ENCODE measurements at regions not wholly inside any gene's neighbourhood (a gene's known extent, or its start where the extent isn't known, plus 50 kb on each side); places are given as distances from the start of the nearest gene placed in this dataset.

GRCh38 chr15:39200586-39200985 is 380.3 kb upstream of the THBS1 start:
- H3K9me3 Mint-ChIP-seq: no peaks in the 10 kb centered on the region
- H3K4me3 Mint-ChIP-seq: no peak overlapping the region
- no peak for ATAC-seq (replicated peaks)
- DNase-seq: no peak
- peaks cover 21 to 34% of the 10 kb centered on the region in 2 donors for H3K27me3 Mint-ChIP-seq
- H3K36me3 Mint-ChIP-seq (ENCODE audit: insufficient read depth): no peaks in the 10 kb centered on the region
- no peaks in the 10 kb centered on the region for H3K4me1 Mint-ChIP-seq (ENCODE audit: low read depth in 2 of 2)
- no peak overlapping the region for H3K27ac Mint-ChIP-seq

DNA sequence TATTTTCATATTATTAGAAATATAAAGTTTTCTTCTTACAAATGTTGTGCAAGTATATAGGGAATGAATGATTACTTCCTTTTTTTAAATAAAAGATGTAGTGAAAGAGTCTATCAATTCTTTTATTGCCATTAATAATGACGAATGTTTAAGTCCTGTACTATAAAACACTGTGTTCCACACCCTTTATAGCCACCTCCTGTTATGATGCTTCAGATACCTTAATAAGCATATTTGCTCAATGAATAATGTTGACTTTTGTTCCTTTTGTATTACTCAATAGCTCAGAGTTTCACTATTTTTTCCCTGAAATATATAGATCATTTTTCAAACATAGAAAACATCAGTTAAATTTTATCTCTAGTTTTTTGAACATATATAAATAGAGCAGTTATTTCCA is 378.2 kb upstream of the THBS1 start:
- no peaks in the 10 kb centered on the region for H3K4me1 Mint-ChIP-seq (ENCODE audit: low read depth in 2 of 2)
- no peak overlapping the region for H3K4me3 Mint-ChIP-seq

DNA sequence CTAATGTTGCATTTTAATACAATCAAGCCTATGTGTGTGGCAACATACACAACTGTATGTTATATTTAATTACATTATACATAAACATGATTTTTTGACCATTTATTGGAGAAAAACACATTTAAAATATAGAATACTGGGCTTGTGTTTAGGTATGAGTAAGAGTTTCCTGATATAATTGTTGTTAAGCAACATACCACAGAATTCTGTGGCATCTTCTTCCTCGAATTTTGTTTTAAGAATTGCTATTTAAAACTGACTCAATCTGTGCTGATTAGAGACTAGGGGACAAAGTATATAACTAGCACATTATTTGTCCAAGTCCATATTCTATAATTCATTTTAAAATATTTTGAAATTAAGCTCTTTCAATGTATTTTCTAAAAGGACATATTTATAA is 376.8 kb upstream of the THBS1 start:
- no peak overlapping the region for H3K4me3 Mint-ChIP-seq
- H3K27me3 Mint-ChIP-seq: peaks cover 26 to 28% of the 10 kb centered on the region in 2 donors
- no peak overlapping the region for H3K27ac Mint-ChIP-seq
- H3K36me3 Mint-ChIP-seq (ENCODE audit: insufficient read depth): no peaks in the 10 kb centered on the region
- H3K9me3 Mint-ChIP-seq: no peaks in the 10 kb centered on the region
- no peaks in the 10 kb centered on the region for H3K4me1 Mint-ChIP-seq (ENCODE audit: low read depth in 2 of 2)
- DNase-seq (no peak), ATAC-seq (replicated peaks) (no peak)

More for the DNA sequence above, 378.2 kb upstream of the THBS1 start:
- Mint-ChIP-seq H3K36me3 (ENCODE audit: insufficient read depth) (no peaks in the 10 kb centered on the region), H3K9me3 (no peaks in the 10 kb centered on the region), H3K27ac (no peak overlapping the region), H3K27me3 (peaks cover 28 to 32% of the 10 kb centered on the region in 2 donors)
- DNase-seq (no peak), ATAC-seq (replicated peaks) (no peak)

GRCh38 chr15:39205081-39205480 is 375.8 kb upstream of the THBS1 start:
- H3K4me3 Mint-ChIP-seq: no peak overlapping the region
- DNase-seq (no peak), ATAC-seq (replicated peaks) (no peak)
- H3K27ac Mint-ChIP-seq: no peak overlapping the region
- peaks cover 19 to 28% of the 10 kb centered on the region in 2 donors for H3K27me3 Mint-ChIP-seq
- H3K36me3 Mint-ChIP-seq (ENCODE audit: insufficient read depth): no peaks in the 10 kb centered on the region
- H3K4me1 Mint-ChIP-seq (ENCODE audit: low read depth in 2 of 2): no peaks in the 10 kb centered on the region
- no peaks in the 10 kb centered on the region for H3K9me3 Mint-ChIP-seq

GRCh38 chr15:39205506-39206371 is 375.1 kb upstream of the THBS1 start:
- H3K4me1 Mint-ChIP-seq (ENCODE audit: low read depth in 2 of 2): no peaks in the 10 kb centered on the region
- H3K36me3 Mint-ChIP-seq (ENCODE audit: insufficient read depth): no peaks in the 10 kb centered on the region
- H3K27me3 Mint-ChIP-seq: peaks cover 19 to 28% of the 10 kb centered on the region in 2 donors
- H3K4me3 Mint-ChIP-seq: no peak overlapping the region
- H3K9me3 Mint-ChIP-seq: no peaks in the 10 kb centered on the region
- ATAC-seq (replicated peaks): no peak
- no peak overlapping the region for H3K27ac Mint-ChIP-seq
- no peak for DNase-seq

- DNase-seq (no peak), ATAC-seq (replicated peaks) (no peak)
- Mint-ChIP-seq H3K27me3 (peaks cover 32 to 35% of the 10 kb centered on the region in 2 donors), H3K36me3 (ENCODE audit: insufficient read depth) (no peaks in the 10 kb centered on the region), H3K9me3 (peaks cover 0 to 4% of the 10 kb centered on the region in 2 donors), H3K4me1 (ENCODE audit: low read depth in 2 of 2) (no peaks in the 10 kb centered on the region), H3K27ac (no peak overlapping the region), H3K4me3 (no peak overlapping the region)
Observed at GRCh38 chr15:39207532-39208115, 373.3 kb upstream of the THBS1 start.

GRCh38 chr15:39208187-39208586 is 372.7 kb upstream of the THBS1 start:
- Mint-ChIP-seq H3K36me3 (ENCODE audit: insufficient read depth) (no peaks in the 10 kb centered on the region), H3K27me3 (peaks cover 36 to 37% of the 10 kb centered on the region in 2 donors), H3K4me3 (no peak overlapping the region), H3K4me1 (ENCODE audit: low read depth in 2 of 2) (no peaks in the 10 kb centered on the region), H3K27ac (no peak overlapping the region), H3K9me3 (peaks cover 0 to 4% of the 10 kb centered on the region in 2 donors)
- DNase-seq: no peak
- ATAC-seq (replicated peaks): no peak

- DNase-seq (no peak), ATAC-seq (replicated peaks) (no peak)
- Mint-ChIP-seq H3K27me3 (peaks cover 32 to 44% of the 10 kb centered on the region in 2 donors), H3K27ac (no peak overlapping the region), H3K36me3 (ENCODE audit: insufficient read depth) (no peaks in the 10 kb centered on the region), H3K4me3 (no peak overlapping the region), H3K9me3 (peaks cover 0 to 4% of the 10 kb centered on the region in 2 donors), H3K4me1 (ENCODE audit: low read depth in 2 of 2) (no peaks in the 10 kb centered on the region)
Observed at GRCh38 chr15:39209548-39210211, 371.2 kb upstream of the THBS1 start.

DNA sequence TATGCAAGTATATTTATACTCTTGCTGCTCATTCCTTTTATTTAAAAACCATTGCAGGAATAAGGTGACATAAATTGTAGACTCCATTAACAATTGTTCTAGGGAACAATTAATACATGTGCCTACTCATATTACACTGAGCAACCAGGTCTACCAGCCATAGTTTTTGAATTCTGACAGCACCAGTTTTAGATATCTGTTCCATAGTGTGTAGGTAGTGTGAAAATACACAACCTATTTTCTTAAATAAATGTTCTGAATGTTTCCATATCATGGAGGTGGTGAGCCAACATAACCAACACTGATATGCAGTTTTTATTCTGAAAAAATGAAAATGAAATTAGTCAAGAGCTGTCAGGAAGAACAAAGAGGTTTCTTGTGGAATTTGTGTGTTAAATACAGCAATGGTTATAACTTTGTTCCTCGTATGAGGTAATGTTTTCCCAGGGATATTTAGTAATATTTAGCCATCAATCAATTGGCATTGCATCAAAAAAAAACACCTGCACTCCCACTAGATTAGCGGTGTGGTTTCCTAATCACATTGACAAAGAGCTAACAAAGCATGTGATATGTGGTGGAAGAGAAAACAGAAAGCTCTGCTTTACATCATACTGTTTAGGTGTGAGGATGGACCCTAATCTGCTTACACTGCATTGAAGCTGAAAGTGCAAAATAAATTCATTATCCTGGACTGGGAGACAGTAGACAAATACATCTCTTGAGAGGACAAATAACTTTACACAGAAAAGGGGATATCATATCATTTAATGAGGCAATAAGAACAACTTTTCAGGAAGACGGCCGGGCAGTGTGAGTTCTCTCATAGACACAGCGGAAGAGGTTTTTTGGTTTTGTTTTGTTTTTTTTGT is 369.5 kb upstream of the THBS1 start:
- no peaks in the 10 kb centered on the region for H3K4me1 Mint-ChIP-seq (ENCODE audit: low read depth in 2 of 2)
- H3K9me3 Mint-ChIP-seq: peaks cover 0 to 4% of the 10 kb centered on the region in 2 donors
- DNase-seq: no peak
- no peaks in the 10 kb centered on the region for H3K36me3 Mint-ChIP-seq (ENCODE audit: insufficient read depth)
- peaks cover 27 to 35% of the 10 kb centered on the region in 2 donors for H3K27me3 Mint-ChIP-seq
- ATAC-seq (replicated peaks): no peak
- H3K27ac Mint-ChIP-seq: no peak overlapping the region
- no peak overlapping the region for H3K4me3 Mint-ChIP-seq

DNA sequence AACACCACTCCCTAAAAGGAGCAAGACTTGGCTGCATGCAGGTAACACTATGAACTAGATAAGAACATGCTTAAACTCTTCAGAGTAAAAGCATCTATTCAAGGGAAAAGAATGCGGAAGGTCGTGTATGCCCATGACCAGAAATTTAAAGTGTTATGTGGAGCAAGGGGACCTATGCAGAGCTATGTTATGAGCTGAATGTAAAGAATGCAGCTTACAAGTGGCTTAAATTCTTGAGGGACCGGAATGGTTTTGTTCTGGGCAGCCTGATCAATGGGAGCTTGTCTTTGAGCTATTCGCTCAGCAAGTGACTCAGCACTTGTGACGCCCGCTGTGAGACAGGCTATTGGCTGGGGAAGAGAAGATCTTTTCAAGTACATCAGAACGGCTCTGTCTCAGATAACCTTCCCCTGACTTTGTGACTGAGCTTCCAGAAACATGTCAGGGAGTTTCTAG is 367.5 kb upstream of the THBS1 start:
- Mint-ChIP-seq H3K36me3 (ENCODE audit: insufficient read depth) (no peaks in the 10 kb centered on the region), H3K4me1 (ENCODE audit: low read depth in 2 of 2) (no peaks in the 10 kb centered on the region), H3K4me3 (no peak overlapping the region), H3K9me3 (peaks cover 0 to 4% of the 10 kb centered on the region in 2 donors), H3K27me3 (peaks cover 37 to 56% of the 10 kb centered on the region in 2 donors), H3K27ac (no peak overlapping the region)
- no peak for DNase-seq
- no peak for ATAC-seq (replicated peaks)

DNA sequence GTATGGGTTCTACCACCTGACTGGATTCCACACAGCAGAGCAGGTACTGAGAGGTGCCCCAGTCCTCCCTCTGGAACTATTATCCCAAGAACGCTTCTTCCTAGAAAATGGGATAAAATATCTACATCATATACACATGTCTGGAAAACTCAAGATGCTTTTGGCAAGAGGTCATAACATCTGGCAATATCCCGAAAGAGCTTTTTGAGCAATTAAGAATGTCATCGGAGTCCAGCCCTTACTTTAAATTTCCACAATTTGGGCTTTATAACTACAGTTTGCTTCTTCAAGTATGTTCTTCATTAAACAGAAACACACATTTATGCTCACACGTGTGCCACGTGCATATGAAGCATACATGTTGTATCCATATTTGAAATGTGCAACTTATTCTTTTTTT is 365.9 kb upstream of the THBS1 start:
- Mint-ChIP-seq H3K9me3 (peaks cover 0 to 5% of the 10 kb centered on the region in 2 donors), H3K27me3 (peaks cover 50 to 70% of the 10 kb centered on the region in 2 donors), H3K36me3 (ENCODE audit: insufficient read depth) (no peaks in the 10 kb centered on the region), H3K4me3 (no peak overlapping the region), H3K4me1 (ENCODE audit: low read depth in 2 of 2) (no peaks in the 10 kb centered on the region), H3K27ac (no peak overlapping the region)
- ATAC-seq (replicated peaks) (no peak), DNase-seq (no peak)

GRCh38 chr15:39216816-39217215 is 364.1 kb upstream of the THBS1 start:
- ATAC-seq (replicated peaks): no peak
- DNase-seq: no peak
- H3K9me3 Mint-ChIP-seq: peaks cover 0 to 2% of the 10 kb centered on the region in 2 donors
- H3K27me3 Mint-ChIP-seq: peaks cover 48 to 67% of the 10 kb centered on the region in 2 donors
- no peaks in the 10 kb centered on the region for H3K4me1 Mint-ChIP-seq (ENCODE audit: low read depth in 2 of 2)
- no peak overlapping the region for H3K27ac Mint-ChIP-seq
- H3K36me3 Mint-ChIP-seq (ENCODE audit: insufficient read depth): no peaks in the 10 kb centered on the region
- no peak overlapping the region for H3K4me3 Mint-ChIP-seq

DNA sequence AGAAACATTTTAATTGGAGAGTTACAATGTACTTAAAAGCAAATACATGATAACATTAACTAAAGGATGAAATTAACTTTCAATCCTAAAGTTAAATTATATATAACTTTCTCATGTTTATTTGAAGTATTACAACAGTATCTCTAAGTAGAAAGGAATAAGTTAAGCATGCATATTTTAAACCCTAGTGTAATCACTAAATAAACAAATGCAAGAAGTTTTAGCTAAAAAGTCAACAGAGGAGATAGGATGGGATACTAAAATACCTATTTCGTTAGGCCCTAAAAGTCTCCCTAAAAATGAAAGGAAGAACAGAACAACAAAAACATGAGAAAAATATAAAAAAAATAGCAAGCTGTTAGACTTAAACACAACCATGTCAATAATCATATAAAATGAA is 361.3 kb upstream of the THBS1 start:
- H3K9me3 Mint-ChIP-seq: peaks cover 0 to 3% of the 10 kb centered on the region in 2 donors
- DNase-seq: no peak
- H3K4me1 Mint-ChIP-seq (ENCODE audit: low read depth in 2 of 2): no peaks in the 10 kb centered on the region
- no peak overlapping the region for H3K27ac Mint-ChIP-seq
- no peak overlapping the region for H3K4me3 Mint-ChIP-seq
- H3K27me3 Mint-ChIP-seq: peaks cover 39 to 47% of the 10 kb centered on the region in 2 donors
- ATAC-seq (replicated peaks): no peak
- no peaks in the 10 kb centered on the region for H3K36me3 Mint-ChIP-seq (ENCODE audit: insufficient read depth)
